Psoas muscle (tissue), 7 donors: ENCODE measurements at regions not wholly inside any gene's neighbourhood (a gene's known extent, or its start where the extent isn't known, plus 50 kb on each side); places are given as distances from the start of the nearest gene placed in this dataset.

Experiments
- ATAC-seq, 4 donors: fragments of 200-7000 bp; cut with Tn5 transposase; one replicate each; pipeline ENCODE4 v1.9.1; 2020; ENCODE audit warnings: moderate library complexity in 3 of 4, mild to moderate bottlenecking in 2 of 4
- DNase-seq, 2 donors: peaks; one replicate each; pipeline ENCODE4 v3.0.0-alpha.2; 2020
- H3K27ac ChIP-seq: fragments of 200-600 bp; one replicate; pipeline ENCODE4 v1.8.0; 2022
- H3K27me3 ChIP-seq, 3 donors: fragments of 200-600 bp in 1 of 3; one replicate each; pipeline versions ENCODE4 v1.6.1 to v1.8.0; 2013 to 2022; ENCODE audit warnings: low read length in 2 of 3, mild to moderate bottlenecking in 2 of 3, moderate library complexity in 1 of 3; ENCODE audit not compliant: insufficient read depth in 3 of 3
- H3K36me3 ChIP-seq, 2 donors: fragments of 200-600 bp in 1 of 2; one replicate each; pipeline versions ENCODE4 v1.6.1 to v1.8.0; 2013 to 2022; ENCODE audit warnings: low read depth in 1 of 2, mild to moderate bottlenecking in 1 of 2, moderate library complexity in 1 of 2; ENCODE audit not compliant: insufficient read depth in 1 of 2
- H3K4me1 ChIP-seq: fragments of 200-600 bp; one replicate; pipeline ENCODE4 v1.8.0; 2022
- H3K4me3 ChIP-seq: fragments of 200-600 bp; one replicate; pipeline ENCODE4 v1.8.0; 2022; ENCODE audit warnings: mild to moderate bottlenecking
- H3K9me3 ChIP-seq: fragments of 200-600 bp; one replicate; pipeline ENCODE4 v1.8.0; 2022
- CTCF ChIP-seq: fragments of 200-600 bp; IDR thresholded peaks from one replicate; pipeline ENCODE4 v1.8.0; 2022; ENCODE audit warnings: antibody characterized with exemption
- WGBS, 3 donors: extraction: QIAGEN DNeasy Blood & Tissue Kit; methylation state at CpG; one replicate each; pipeline versions ENCODE4 v1.1.6 to v1.1.7; 2013; 5-methylcytosine and 5-hydroxymethylcytosine counted together
- intact Hi-C, 2 donors: fragments of 100-400 bp; cut with DNase I; formaldehyde crosslinking; loops; one replicate each; pipeline versions ENCODE4 v1.11.0 to v1.14.2; 2022
- donor health status: healthy with polysubstance abuse.
- donor health status: DM: no; HTN: no; CAD: no; lungs with moderate emphysema.
- donor health status: Bipolar disorder and iron deficiency.
- donor health status: healthy.
- donor health status: DM: yes; HTN: yes; CAD: no.
- donor health status: DM: no; HTN: no; CAD: no.
- donor health status: DM: yes; HTN: yes; CAD: no.

GRCh38 chr4:138680256-138680655 is 335.3 kb upstream of the NOCT start:
- Histone ChIP-seq H3K4me1 (no peaks in the 10 kb centered on the region), H3K27ac (no peak overlapping the region), H3K9me3 (no peaks in the 10 kb centered on the region), H3K36me3 (no peaks in the 10 kb centered on the region), H3K27me3 (no peaks in the 10 kb centered on the region), H3K4me3 (no peak overlapping the region)
- intact Hi-C loops: loop anchor here (2.0 to 10.0 kb wide), 7 partner anchors 192 to 1555 kb away; no protein-coding TSS in a partner anchor
- DNase-seq: no peak
- ATAC-seq: no peak
- 96 to 98% (median 97%) methylated on average over 3 of the region's 3 CpGs for WGBS, 3 donors
- no peak for TF ChIP-seq CTCF

- no peak for ATAC-seq
These were observed 336.4 kb upstream of the NOCT start for GRCh38 chr4:138678985-138679746.

GRCh38 chr4:138677748-138678147 is 337.8 kb upstream of the NOCT start:
- WGBS, 3 donors: 41 to 66% (median 49%) methylated on average over 1 of the region's 1 CpG
- DNase-seq (no peak), ATAC-seq (no peak)
- no peaks in the 10 kb centered on the region for H3K36me3 ChIP-seq
- H3K4me1 ChIP-seq: no peaks in the 10 kb centered on the region
- no peak overlapping the region for H3K27ac ChIP-seq
- no peaks in the 10 kb centered on the region for H3K9me3 ChIP-seq
- intact Hi-C loops: loop anchor here in 1 of 2 donors (5.0 to 10.0 kb wide), 2 partner anchors 240 to 1553 kb away; no protein-coding TSS in a partner anchor
- no peak for TF ChIP-seq CTCF
- H3K27me3 ChIP-seq: no peaks in the 10 kb centered on the region
- H3K4me3 ChIP-seq: no peak overlapping the region

More at GRCh38 chr4:138678985-138679746, 336.4 kb upstream of the NOCT start:
- Histone ChIP-seq H3K4me3 (no peak overlapping the region), H3K4me1 (no peaks in the 10 kb centered on the region), H3K27me3 (no peaks in the 10 kb centered on the region), H3K27ac (no peak overlapping the region), H3K9me3 (no peaks in the 10 kb centered on the region), H3K36me3 (no peaks in the 10 kb centered on the region)
- DNase-seq: no peak
- 78 to 89% (median 86%) methylated on average over 10 of the region's 10 CpGs for WGBS, 3 donors
- no peak for TF ChIP-seq CTCF
- intact Hi-C loops: loop anchor here in 1 of 2 donors (5.0 to 10.0 kb wide), 2 partner anchors 238 to 1554 kb away; no protein-coding TSS in a partner anchor

GRCh38 chr4:138677212-138677611 is 338.4 kb upstream of the NOCT start:
- H3K9me3 ChIP-seq: no peaks in the 10 kb centered on the region
- no peak overlapping the region for H3K4me3 ChIP-seq
- no peaks in the 10 kb centered on the region for H3K4me1 ChIP-seq
- no peaks in the 10 kb centered on the region for H3K36me3 ChIP-seq
- intact Hi-C loops: loop anchor here in 1 of 2 donors (5.0 to 10.0 kb wide), 2 partner anchors 240 to 1552 kb away; no protein-coding TSS in a partner anchor
- no peak for TF ChIP-seq CTCF
- no peak overlapping the region for H3K27ac ChIP-seq
- DNase-seq (no peak), ATAC-seq (no peak)
- H3K27me3 ChIP-seq: no peaks in the 10 kb centered on the region
- 92 to 94% (median 93%) methylated on average over 4 of the region's 4 CpGs for whole genome bisulfite sequencing, 3 donors
